IMR-90 (cell line): ENCODE measurements at regions not wholly inside any gene's neighbourhood (a gene's known extent, or its start where the extent isn't known, plus 50 kb on each side); places are given as distances from the start of the nearest gene placed in this dataset.

Experiments
- ATAC-seq: fragments of 200-7000 bp; cut with Tn5 transposase; 2 replicates; pipeline ENCODE4 v1.9.1; 2020; ENCODE audit warnings: low read depth, mild to moderate bottlenecking, moderate library complexity
- BruUV-seq: library from RNA; stranded (reverse); fragments of 400-500 nt; replicated peaks from 2 replicates; lab custom pipeline; 2021; lab: Mats Ljungman, UMichigan
- CTCF ChIA-PET: fragments of 300-600 bp; formaldehyde crosslinking; extraction: SDS; loops from one replicate; lab custom pipeline; 2021; ENCODE audit warnings: antibody characterized with exemption; lab: Yijun Ruan, JAX
- POLR2A ChIA-PET: fragments of 300-600 bp; sonication (Branson Sonifier 250); formaldehyde crosslinking; loops from one replicate; lab custom pipeline; 2022; ENCODE audit warnings: antibody characterized with exemption; ENCODE audit not compliant: unreplicated experiment; lab: Charles Lee
- DNase-seq: peaks from one replicate; pipeline ENCODE4 v3.0.0; 2013
- H2AFZ ChIP-seq: replicated peaks from 2 replicates; pipeline ENCODE3; 2013; ENCODE audit warnings: low read length, mild to moderate bottlenecking; ENCODE audit not compliant: poor library complexity
- H2AK5ac ChIP-seq: 2 replicates; pipeline ENCODE4 v1.6.1; 2013; ENCODE audit warnings: low read depth, low read length, inconsistent platforms
- H2AK9ac ChIP-seq: replicated peaks from 2 replicates; pipeline ENCODE3; 2013; ENCODE audit warnings: mild to moderate bottlenecking, low read depth, low read length, moderate library complexity; ENCODE audit not compliant: poor library complexity
- H2BK120ac ChIP-seq: 2 replicates; pipeline ENCODE4 v1.6.1; 2013; ENCODE audit warnings: low read depth, low read length, inconsistent platforms
- H2BK15ac ChIP-seq: 3 replicates; pipeline ENCODE4 v1.6.1; 2013; ENCODE audit warnings: low read depth, low read length, inconsistent platforms
- H2BK20ac ChIP-seq: 2 replicates; pipeline ENCODE4 v1.6.1; 2013; ENCODE audit warnings: low read depth, mild to moderate bottlenecking, inconsistent platforms, low read length, moderate library complexity
- H2BK5ac ChIP-seq: 2 replicates; pipeline ENCODE4 v1.6.1; 2013; ENCODE audit warnings: mild to moderate bottlenecking, low read depth, low read length, inconsistent platforms; ENCODE audit not compliant: poor library complexity, severe bottlenecking
- H3K14ac ChIP-seq: replicated peaks from 2 replicates; pipeline ENCODE4 v1.6.1; 2013; ENCODE audit warnings: low read depth, low read length, inconsistent platforms
- H3K18ac ChIP-seq: 2 replicates; pipeline ENCODE4 v1.6.1; 2013; ENCODE audit warnings: low read depth, low read length, control low read depth
- H3K23ac ChIP-seq: 2 replicates; pipeline ENCODE4 v1.6.1; 2013; ENCODE audit warnings: low read depth, low read length, inconsistent platforms
- H3K27ac ChIP-seq: 2 replicates; pipeline ENCODE4 v1.5.1; 2013; ENCODE audit warnings: mild to moderate bottlenecking, control low read depth, low read length; ENCODE audit not compliant: insufficient read depth
- H3K27me3 ChIP-seq: 2 replicates; pipeline ENCODE4 v1.6.1; 2013; ENCODE audit warnings: low read length; ENCODE audit not compliant: control insufficient read depth, insufficient read depth
- H3K36me3 ChIP-seq: 2 replicates; pipeline ENCODE4 v1.6.1; 2013; ENCODE audit warnings: low read length, mixed read lengths; ENCODE audit not compliant: control insufficient read depth, insufficient read depth
- H3K4ac ChIP-seq: 2 replicates; pipeline ENCODE4 v1.6.1; 2013; ENCODE audit warnings: low read depth, low read length, inconsistent platforms
- H3K4me1 ChIP-seq: 2 replicates; pipeline ENCODE4 v1.6.1; 2013; ENCODE audit warnings: low read length, mixed read lengths; ENCODE audit not compliant: control insufficient read depth, insufficient read depth
- H3K4me2 ChIP-seq: 2 replicates; pipeline ENCODE4 v1.6.1; 2013; ENCODE audit warnings: low read depth, mild to moderate bottlenecking, control low read depth, low read length, moderate library complexity
- H3K4me3 ChIP-seq: 2 replicates; pipeline ENCODE4 v1.5.1; 2013; ENCODE audit warnings: low read depth, mild to moderate bottlenecking, control low read depth, low read length, moderate library complexity; ENCODE audit not compliant: insufficient read depth
- H3K56ac ChIP-seq: 2 replicates; pipeline ENCODE4 v1.6.1; 2013; ENCODE audit warnings: low read length, inconsistent platforms; ENCODE audit not compliant: insufficient read depth; ENCODE audit errors: extremely low read depth
- H3K79me1 ChIP-seq, 2 experiments: 2 replicates each; pipeline ENCODE4 v1.6.1; 2013; ENCODE audit warnings: low read length in 2 of 2, inconsistent platforms in 1 of 2, low read depth in 1 of 2
- H3K9ac ChIP-seq: 2 replicates; pipeline ENCODE4 v1.6.1; 2013; ENCODE audit warnings: low read depth, low read length, control low read depth
- H3K9me1 ChIP-seq: 2 replicates; pipeline ENCODE4 v1.6.1; 2013; ENCODE audit warnings: low read length, inconsistent platforms; ENCODE audit not compliant: insufficient read depth
- H3K9me3 ChIP-seq: 2 replicates; pipeline ENCODE4 v1.6.1; 2013; ENCODE audit warnings: low read length; ENCODE audit not compliant: control insufficient read depth, insufficient read depth
- H4K20me1 ChIP-seq: 2 replicates; pipeline ENCODE4 v1.6.1; 2013; ENCODE audit warnings: low read length, inconsistent platforms; ENCODE audit not compliant: insufficient read depth
- H4K5ac ChIP-seq: 2 replicates; pipeline ENCODE4 v1.6.1; 2013; ENCODE audit warnings: mild to moderate bottlenecking, low read depth, low read length, control low read depth
- H4K8ac ChIP-seq, 2 experiments: 2 replicates each; pipeline ENCODE4 v1.6.1; 2013; ENCODE audit warnings: low read depth in 2 of 2, low read length in 2 of 2, control low read depth in 1 of 2, inconsistent platforms in 1 of 2
- H4K91ac ChIP-seq: 2 replicates; pipeline ENCODE4 v1.6.1; 2013; ENCODE audit warnings: low read depth, low read length, inconsistent platforms; ENCODE audit not compliant: insufficient read depth
- CEBPB ChIP-seq: IDR thresholded peaks from 2 replicates; pipeline ENCODE4 v1.6.1; 2012; ENCODE audit warnings: low read depth, low read length, improper control_type of control experiment
- CHD1 ChIP-seq: IDR thresholded peaks from 2 replicates; pipeline ENCODE4 v1.6.1; 2012; ENCODE audit warnings: low read depth, low read length, improper control_type of control experiment
- MAFK ChIP-seq: IDR thresholded peaks from 2 replicates; pipeline ENCODE4 v1.6.1; 2012; ENCODE audit warnings: low read depth, low read length, improper control_type of control experiment
- MXI1 ChIP-seq: IDR thresholded peaks from 2 replicates; pipeline ENCODE4 v1.6.1; 2012; ENCODE audit warnings: low read depth, mild to moderate bottlenecking, low read length, moderate library complexity, borderline replicate concordance
- NFE2L2 ChIP-seq: fragments of 150-350 bp; IDR thresholded peaks from 2 replicates; pipeline ENCODE4 v1.6.1; 2016; ENCODE audit warnings: low read depth, mild to moderate bottlenecking, low read length
- POLR2A ChIP-seq: IDR thresholded peaks from 2 replicates; pipeline ENCODE4 v1.6.1; 2012; ENCODE audit warnings: mild to moderate bottlenecking, low read depth, low read length
- RCOR1 ChIP-seq: IDR thresholded peaks from 2 replicates; pipeline ENCODE4 v1.6.1; 2012; ENCODE audit warnings: mild to moderate bottlenecking, low read length, improper control_type of control experiment; ENCODE audit not compliant: insufficient replicate concordance
- RFX5 ChIP-seq: IDR thresholded peaks from 2 replicates; pipeline ENCODE4 v1.8.0; 2012; ENCODE audit warnings: low read depth, mild to moderate bottlenecking, low read length, moderate library complexity
- SMC3 ChIP-seq: fragments of 150-350 bp; IDR thresholded peaks from 2 replicates; pipeline ENCODE4 v1.6.1; 2016; ENCODE audit warnings: low read depth, mild to moderate bottlenecking, antibody characterized with exemption, low read length, moderate library complexity
- WGBS, 2 experiments: methylation state at CpG; one replicate each; pipeline versions ENCODE4 v1.1.5 to v1.1.7; 2013; ENCODE audit warnings: missing lambda C conversion rate in 2 of 2; ENCODE audit not compliant: insufficient read length in 1 of 2; ENCODE audit errors: extremely low coverage in 2 of 2; 5-methylcytosine and 5-hydroxymethylcytosine counted together
- dilution Hi-C: fragments of 300-500 bp; cut with HindIII; formaldehyde crosslinking; loops from one replicate; pipeline ENCODE4 v1.14.3; 2018; ENCODE audit warnings: low sequenced_read_pairs; ENCODE audit not compliant: unreplicated experiment
- in situ Hi-C: fragments of 300-500 bp; cut with MboI; formaldehyde crosslinking; loops from 3 replicates; pipeline ENCODE4 v1.14.3; 2019; ENCODE audit warnings: low sequenced_read_pairs, inconsistent platforms, mixed read lengths
- intact Hi-C: fragments of 100-400 bp; cut with micrococcal nuclease; formaldehyde crosslinking; loops from 2 replicates; pipeline ENCODE4 v1.10.0; 2022
- TF ChIP-seq, protein P1 (sequence below): conservative IDR thresholded peaks from 2 replicates; pipeline ENCODE4 v1.5.1; 2012; ENCODE audit warnings: mild to moderate bottlenecking, low read depth, low read length, improper control_type of control experiment
- TF ChIP-seq, protein P2 (sequence below): fragments of 150-350 bp; IDR thresholded peaks from 2 replicates; pipeline ENCODE4 v1.6.1; 2017; ENCODE audit warnings: mild to moderate bottlenecking, antibody characterized with exemption, low read length, low read depth

DNA sequence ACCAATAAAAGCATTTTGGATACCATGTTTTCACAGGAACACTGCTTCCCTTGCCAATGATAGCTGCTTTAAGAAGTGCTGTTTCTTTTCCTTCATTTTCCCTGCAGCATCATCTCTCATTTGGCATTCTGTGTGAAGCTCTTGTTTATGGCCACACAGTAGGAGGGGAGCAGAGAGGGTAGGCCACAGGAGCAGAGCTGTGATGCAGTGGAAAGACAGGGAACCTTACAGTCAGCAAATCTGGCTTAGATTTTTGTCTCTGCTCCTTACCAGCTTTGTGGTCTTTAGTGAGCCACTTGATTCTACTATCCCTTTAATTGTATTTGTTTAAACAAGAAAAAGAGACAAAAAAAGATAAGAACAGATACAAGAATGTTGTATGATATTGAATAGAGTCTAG lies 138.7 kb downstream of the RPL22L1 start (continued):
- TF ChIP-seq, protein P1, sequence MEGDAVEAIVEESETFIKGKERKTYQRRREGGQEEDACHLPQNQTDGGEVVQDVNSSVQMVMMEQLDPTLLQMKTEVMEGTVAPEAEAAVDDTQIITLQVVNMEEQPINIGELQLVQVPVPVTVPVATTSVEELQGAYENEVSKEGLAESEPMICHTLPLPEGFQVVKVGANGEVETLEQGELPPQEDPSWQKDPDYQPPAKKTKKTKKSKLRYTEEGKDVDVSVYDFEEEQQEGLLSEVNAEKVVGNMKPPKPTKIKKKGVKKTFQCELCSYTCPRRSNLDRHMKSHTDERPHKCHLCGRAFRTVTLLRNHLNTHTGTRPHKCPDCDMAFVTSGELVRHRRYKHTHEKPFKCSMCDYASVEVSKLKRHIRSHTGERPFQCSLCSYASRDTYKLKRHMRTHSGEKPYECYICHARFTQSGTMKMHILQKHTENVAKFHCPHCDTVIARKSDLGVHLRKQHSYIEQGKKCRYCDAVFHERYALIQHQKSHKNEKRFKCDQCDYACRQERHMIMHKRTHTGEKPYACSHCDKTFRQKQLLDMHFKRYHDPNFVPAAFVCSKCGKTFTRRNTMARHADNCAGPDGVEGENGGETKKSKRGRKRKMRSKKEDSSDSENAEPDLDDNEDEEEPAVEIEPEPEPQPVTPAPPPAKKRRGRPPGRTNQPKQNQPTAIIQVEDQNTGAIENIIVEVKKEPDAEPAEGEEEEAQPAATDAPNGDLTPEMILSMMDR = no peak

DNA sequence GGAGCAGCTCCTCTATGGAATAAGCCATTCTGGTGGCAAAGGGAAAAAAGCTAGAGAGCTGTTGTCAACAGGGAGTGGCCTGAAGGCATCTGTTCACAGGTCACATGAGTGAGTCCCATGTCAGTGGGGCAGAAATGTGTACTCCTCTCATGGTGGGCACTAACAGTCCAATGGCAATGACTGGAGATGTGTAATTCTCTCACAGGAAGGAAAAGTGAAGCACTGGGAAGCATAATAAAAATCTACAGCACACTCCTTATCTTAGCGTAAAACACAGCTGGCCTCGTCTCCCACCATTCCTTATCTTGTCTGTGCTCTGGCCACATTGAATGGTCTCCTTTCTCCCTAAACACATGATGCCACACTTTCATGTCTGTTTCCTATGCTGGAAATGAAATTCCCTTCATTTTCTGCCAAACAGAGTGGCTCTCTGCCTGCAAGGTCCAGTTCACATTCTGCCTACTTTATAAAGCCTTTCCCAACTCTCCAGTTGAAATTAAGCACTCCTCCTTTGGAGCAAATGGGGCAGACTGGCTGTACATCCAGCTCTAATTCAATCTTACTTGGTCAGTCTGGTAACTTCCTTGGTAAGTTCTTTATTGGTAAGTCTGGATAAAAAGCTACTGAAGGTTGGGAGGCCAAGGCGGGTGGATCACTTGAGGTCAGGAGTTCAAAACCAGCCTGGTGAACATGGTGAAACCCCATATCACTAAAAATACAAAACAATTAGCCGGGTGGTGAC lies 139.8 kb downstream of the RPL22L1 start:
- H3K23ac ChIP-seq = peak overlapping the region; percentile 44; the same call in 1 of the 2 replicates
- dilution Hi-C loops (no loop called here), in situ Hi-C loops (no loop called here), intact Hi-C loops (no loop called here)
- no peak for ATAC-seq
- H3K56ac ChIP-seq = no peak overlapping the region
- CTCF ChIA-PET = interaction anchor here (0.7 to 2.0 kb wide), 4 partner anchors 12 to 128 kb away, joined by 3 to 8 read pairs (median 4); no protein-coding TSS in a partner anchor
- peaks cover 26% of the 10 kb centered on the region for H3K4me1 ChIP-seq
- TF ChIP-seq CHD1 = no peak
- no peak for TF ChIP-seq POLR2A
- no peak for TF ChIP-seq CEBPB
- TF ChIP-seq RCOR1 = no peak
- no peak for TF ChIP-seq RFX5
- no peak for TF ChIP-seq MXI1
- no peak for TF ChIP-seq MAFK
- TF ChIP-seq SMC3 = no peak
- TF ChIP-seq NFE2L2 = no peak
- TF ChIP-seq, protein P2, sequence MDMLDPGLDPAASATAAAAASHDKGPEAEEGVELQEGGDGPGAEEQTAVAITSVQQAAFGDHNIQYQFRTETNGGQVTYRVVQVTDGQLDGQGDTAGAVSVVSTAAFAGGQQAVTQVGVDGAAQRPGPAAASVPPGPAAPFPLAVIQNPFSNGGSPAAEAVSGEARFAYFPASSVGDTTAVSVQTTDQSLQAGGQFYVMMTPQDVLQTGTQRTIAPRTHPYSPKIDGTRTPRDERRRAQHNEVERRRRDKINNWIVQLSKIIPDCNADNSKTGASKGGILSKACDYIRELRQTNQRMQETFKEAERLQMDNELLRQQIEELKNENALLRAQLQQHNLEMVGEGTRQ = no peak
- peak overlapping the region; percentile 93 for H2BK120ac ChIP-seq
- peak overlapping the region; percentile 99 for H2BK15ac ChIP-seq
- no peak overlapping the region for H3K4me3 ChIP-seq
- H4K8ac ChIP-seq = peak overlapping the region; percentile 13 to 87; a peak in 2 of 4 replicates
- peak overlapping the region; percentile 59 for H2AFZ ChIP-seq
- H3K79me1 ChIP-seq = peaks cover 0 to 8% of the 10 kb centered on the region in 2 experiments; a peak in 2 of 4 replicates
- H3K36me3 ChIP-seq = no peaks in the 10 kb centered on the region
- BruUV-seq = no TSS peak
- peak overlapping the region; percentile 85 for H4K91ac ChIP-seq
- no peak for DNase-seq
- H3K9ac ChIP-seq = no peak overlapping the region
- H3K27ac ChIP-seq = peak overlapping the region; percentile 20
- no peaks in the 10 kb centered on the region for H3K9me3 ChIP-seq
- H3K27me3 ChIP-seq = no peaks in the 10 kb centered on the region
- H4K20me1 ChIP-seq = no peaks in the 10 kb centered on the region
- H4K5ac ChIP-seq = peak overlapping the region; percentile 87
- H2AK9ac ChIP-seq = peak overlapping the region; percentile 57
- peak overlapping the region; percentile 40 for H3K18ac ChIP-seq
- H3K4me2 ChIP-seq = no peak overlapping the region
- peak overlapping the region; percentile 93 for H2AK5ac ChIP-seq
- peak overlapping the region; percentile 91 for H3K4ac ChIP-seq
- POLR2A ChIA-PET = no interaction called here
- peak overlapping the region; percentile 67 for H2BK5ac ChIP-seq
- peaks cover 13% of the 10 kb centered on the region for H3K9me1 ChIP-seq
- H2BK20ac ChIP-seq = peak overlapping the region; percentile 94
- peak overlapping the region; percentile 92 for H3K14ac ChIP-seq
- WGBS, 2 experiments = 100% methylated on average over 1 of the region's 4 CpGs; no CpG with 5 or more reads in 1 of the 2 experiments
